ENCODE measurements at regions not wholly inside any gene's neighbourhood (a gene's known extent, or its start where the extent isn't known, plus 50 kb on each side); places are given as distances from the start of the nearest gene placed in this dataset.

- Histone ChIP-seq H3K27ac (no peak overlapping the region), H3K36me3 (no peaks in the 10 kb centered on the region), H3K4me1 (peaks cover 4% of the 10 kb centered on the region), H3K4me3 (no peak overlapping the region), H3K9me3 (no peaks in the 10 kb centered on the region), H3K27me3 (no peaks in the 10 kb centered on the region)
- intact Hi-C loops (cut with DNase I) = no loop called here
- no peak for DNase-seq (ENCODE audit: extremely low spot score in 2 of 2)
- no peak for TF ChIP-seq POLR2A (IDR thresholded peaks at IDR 0.05)
- TF ChIP-seq POLR2AphosphoS5 (IDR thresholded peaks at IDR 0.05; ENCODE audit: insufficient read depth in 1 of 2, low read depth in 1 of 2) = no peak
- TF ChIP-seq CTCF (IDR thresholded peaks at IDR 0.05) = no peak
Observed at GRCh38 chr11:119800171-119800570, 71.2 kb upstream of the NECTIN1 start.

GRCh38 chr11:119798656-119799055 lies 69.7 kb upstream of the NECTIN1 start:
- no peak for TF ChIP-seq POLR2A (IDR thresholded peaks at IDR 0.05)
- no peak for TF ChIP-seq CTCF (IDR thresholded peaks at IDR 0.05)
- no peak for TF ChIP-seq POLR2AphosphoS5 (IDR thresholded peaks at IDR 0.05; ENCODE audit: insufficient read depth in 1 of 2, low read depth in 1 of 2)
- no peaks in the 10 kb centered on the region for H3K36me3 ChIP-seq
- H3K27me3 ChIP-seq = no peaks in the 10 kb centered on the region
- intact Hi-C loops (cut with DNase I) = no loop called here
- H3K9me3 ChIP-seq = no peaks in the 10 kb centered on the region
- no peak overlapping the region for H3K4me3 ChIP-seq
- peaks cover 8% of the 10 kb centered on the region for H3K4me1 ChIP-seq
- H3K27ac ChIP-seq = no peak overlapping the region
- DNase-seq (ENCODE audit: extremely low spot score in 2 of 2) = no peak

- no peaks in the 10 kb centered on the region for H3K27me3 ChIP-seq
- intact Hi-C loops (cut with DNase I) = no loop called here
- TF ChIP-seq POLR2AphosphoS5 (IDR thresholded peaks at IDR 0.05; ENCODE audit: insufficient read depth in 1 of 2, low read depth in 1 of 2) (no peak), CTCF (IDR thresholded peaks at IDR 0.05) (no peak), POLR2A (IDR thresholded peaks at IDR 0.05) (no peak)
Observed at GRCh38 chr11:119797736-119798135, 68.7 kb upstream of the NECTIN1 start.

GRCh38 chr11:119797123-119797611 lies 68.2 kb upstream of the NECTIN1 start:
- Histone ChIP-seq H3K36me3 (no peaks in the 10 kb centered on the region), H3K4me1 (peaks cover 8% of the 10 kb centered on the region), H3K27me3 (no peaks in the 10 kb centered on the region), H3K27ac (no peak overlapping the region), H3K4me3 (no peak overlapping the region), H3K9me3 (no peaks in the 10 kb centered on the region)
- no peak for DNase-seq (ENCODE audit: extremely low spot score in 2 of 2)
- intact Hi-C loops (cut with DNase I) = no loop called here
- TF ChIP-seq POLR2A (IDR thresholded peaks at IDR 0.05) (no peak), POLR2AphosphoS5 (IDR thresholded peaks at IDR 0.05; ENCODE audit: insufficient read depth in 1 of 2, low read depth in 1 of 2) (no peak), CTCF (IDR thresholded peaks at IDR 0.05) (no peak)

More at GRCh38 chr11:119797736-119798135, 68.7 kb upstream of the NECTIN1 start:
- H3K4me1 ChIP-seq = peaks cover 8% of the 10 kb centered on the region
- no peak for DNase-seq (ENCODE audit: extremely low spot score in 2 of 2)
- no peak overlapping the region for H3K27ac ChIP-seq
- H3K36me3 ChIP-seq = no peaks in the 10 kb centered on the region
- no peaks in the 10 kb centered on the region for H3K9me3 ChIP-seq
- H3K4me3 ChIP-seq = no peak overlapping the region

GRCh38 chr11:119796363-119797060 lies 67.5 kb upstream of the NECTIN1 start:
- DNase-seq (ENCODE audit: extremely low spot score in 2 of 2) = no peak
- no peaks in the 10 kb centered on the region for H3K27me3 ChIP-seq
- no peak for TF ChIP-seq POLR2A (IDR thresholded peaks at IDR 0.05)
- TF ChIP-seq CTCF (IDR thresholded peaks at IDR 0.05) = no peak
- no peak for TF ChIP-seq POLR2AphosphoS5 (IDR thresholded peaks at IDR 0.05; ENCODE audit: insufficient read depth in 1 of 2, low read depth in 1 of 2)
- H3K4me3 ChIP-seq = no peak overlapping the region
- no peak overlapping the region for H3K27ac ChIP-seq
- H3K36me3 ChIP-seq = no peaks in the 10 kb centered on the region
- peaks cover 8% of the 10 kb centered on the region for H3K4me1 ChIP-seq
- intact Hi-C loops (cut with DNase I) = no loop called here
- H3K9me3 ChIP-seq = no peaks in the 10 kb centered on the region
